Activated CD8-positive, alpha-beta memory T cell treated with anti-CD3 and anti-CD28 coated beads, Interleukin-2, amount 50 U/mL, for 4 hours (primary cell): ENCODE measurements at regions not wholly inside any gene's neighbourhood (a gene's known extent, or its start where the extent isn't known, plus 50 kb on each side); places are given as distances from the start of the nearest gene placed in this dataset.
"Not testable (repeated sequence)": the region's sequence is repeated elsewhere in the genome, so short reads cannot be mapped to it uniquely, and the experiment has no call there.

Experiments
- DNase-seq: peaks from one replicate; pipeline ENCODE4 v3.0.0-alpha.2; 2020

DNA sequence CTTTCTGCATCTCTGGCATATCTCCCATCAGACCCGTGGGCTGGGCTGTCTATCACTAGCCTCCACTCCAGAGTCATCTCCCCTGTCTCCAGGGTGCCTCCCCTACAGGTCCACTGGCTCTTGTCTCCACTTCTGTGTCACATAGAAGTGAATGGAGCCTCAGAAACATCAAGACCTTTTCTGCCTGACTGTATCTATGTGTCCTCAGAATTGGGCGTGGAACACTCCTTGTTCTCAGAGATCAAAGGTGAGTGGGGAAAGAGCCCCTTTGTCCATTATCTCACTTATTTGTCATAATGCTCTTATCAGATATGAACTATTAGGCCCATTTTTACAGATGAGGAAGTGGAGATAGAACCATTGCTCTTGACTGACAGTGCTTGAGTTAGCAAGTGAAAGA, 211.0 kb downstream of the CYRIA start:
- DNase-seq: no peak

DNA sequence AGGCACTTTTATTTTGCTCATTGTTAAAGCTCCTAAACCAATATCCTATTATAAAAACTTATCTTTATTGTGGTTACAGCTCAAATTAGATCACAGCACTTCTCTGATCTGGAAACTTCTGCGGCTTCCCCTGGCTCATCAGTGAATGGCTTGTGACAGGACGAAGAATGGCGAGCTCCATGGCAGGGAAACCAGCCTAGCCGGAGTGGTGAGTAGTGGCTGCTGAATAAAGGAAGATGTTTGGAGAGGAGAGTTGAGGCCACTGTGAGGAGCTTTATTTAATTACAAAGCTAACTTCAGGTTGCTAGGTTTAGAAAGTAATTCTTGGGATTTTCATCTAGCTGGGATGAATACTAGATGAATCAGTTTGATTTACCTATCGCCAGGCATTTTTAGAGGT, 213.5 kb downstream of the CYRIA start:
- no peak for DNase-seq

DNA sequence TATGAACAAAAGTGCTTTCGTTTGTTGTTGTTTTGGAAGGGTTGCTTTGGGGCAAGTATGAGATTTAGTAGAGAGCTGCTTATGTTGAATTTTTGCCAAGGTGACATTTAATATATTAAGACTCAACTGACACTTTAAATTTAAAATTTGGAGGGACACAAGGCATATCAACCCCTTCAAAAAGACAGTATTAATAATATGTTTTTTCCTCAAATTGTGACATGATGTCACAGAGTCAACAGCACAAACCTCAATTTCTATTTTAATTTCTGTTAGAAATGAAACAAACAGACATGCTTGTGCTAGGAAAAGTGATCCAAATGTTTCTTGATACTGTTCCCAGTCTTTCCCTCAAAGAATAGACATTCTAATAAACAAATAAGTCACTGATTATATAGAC, 218.9 kb downstream of the CYRIA start:
- DNase-seq: no peak

DNA sequence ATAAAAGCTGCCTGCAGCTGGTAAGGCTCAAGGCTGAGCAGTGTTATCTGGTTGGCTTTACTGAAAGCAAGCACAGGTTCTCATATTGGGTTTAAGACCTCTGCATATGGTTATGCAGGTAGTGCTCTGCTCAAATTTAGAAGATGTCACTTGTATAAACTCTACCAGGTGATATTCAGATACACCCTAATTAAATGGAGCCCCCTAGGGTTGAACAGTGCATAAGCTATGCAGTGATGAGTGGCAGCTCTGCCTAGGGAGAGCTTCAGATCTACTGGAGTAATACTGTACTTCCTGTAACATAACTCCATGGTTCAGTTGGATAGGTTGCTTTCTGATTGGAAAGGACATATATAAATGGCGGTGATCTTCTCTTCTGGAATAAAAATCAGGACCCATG, 222.7 kb downstream of the CYRIA start:
- no peak for DNase-seq

DNA sequence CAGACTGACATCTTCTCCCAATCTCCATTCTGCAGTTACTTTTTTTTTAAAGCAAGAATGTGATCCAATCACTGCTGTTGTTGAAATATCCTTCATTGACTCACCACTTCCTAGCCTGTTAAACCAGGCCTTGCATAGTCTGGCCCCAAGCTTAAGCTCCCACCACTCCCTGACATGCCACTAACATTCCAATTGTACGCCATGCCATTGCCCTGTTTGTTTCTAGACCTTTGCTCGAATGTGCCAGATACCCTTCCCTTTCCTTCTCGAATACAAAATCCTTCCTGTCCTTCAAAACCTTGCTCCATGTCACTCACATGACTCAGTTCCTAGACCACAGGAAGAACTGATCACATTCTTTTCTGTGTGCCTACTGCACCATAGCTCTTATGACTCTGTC, 224.2 kb downstream of the CYRIA start:
- no peak for DNase-seq

DNA sequence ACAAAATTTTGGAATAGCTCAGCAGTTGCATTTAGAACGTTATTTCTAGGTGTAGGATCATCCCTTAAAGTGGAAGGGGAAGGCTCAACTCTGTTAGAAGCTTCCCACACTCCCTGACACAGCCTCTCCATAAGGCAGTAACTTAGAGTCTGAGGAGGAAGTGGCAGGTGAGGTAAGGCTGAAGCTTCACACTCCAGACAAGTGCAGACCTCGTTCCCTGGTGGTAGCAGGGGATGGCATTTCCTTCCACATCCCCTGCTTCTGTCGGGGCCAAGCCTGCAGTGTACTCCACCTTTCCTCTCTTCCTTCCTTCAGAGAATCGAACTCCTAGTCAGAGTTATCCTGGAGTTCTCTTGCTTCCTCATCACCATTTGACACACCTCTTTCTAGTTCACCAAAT, 224.7 kb downstream of the CYRIA start:
- no peak for DNase-seq

DNA sequence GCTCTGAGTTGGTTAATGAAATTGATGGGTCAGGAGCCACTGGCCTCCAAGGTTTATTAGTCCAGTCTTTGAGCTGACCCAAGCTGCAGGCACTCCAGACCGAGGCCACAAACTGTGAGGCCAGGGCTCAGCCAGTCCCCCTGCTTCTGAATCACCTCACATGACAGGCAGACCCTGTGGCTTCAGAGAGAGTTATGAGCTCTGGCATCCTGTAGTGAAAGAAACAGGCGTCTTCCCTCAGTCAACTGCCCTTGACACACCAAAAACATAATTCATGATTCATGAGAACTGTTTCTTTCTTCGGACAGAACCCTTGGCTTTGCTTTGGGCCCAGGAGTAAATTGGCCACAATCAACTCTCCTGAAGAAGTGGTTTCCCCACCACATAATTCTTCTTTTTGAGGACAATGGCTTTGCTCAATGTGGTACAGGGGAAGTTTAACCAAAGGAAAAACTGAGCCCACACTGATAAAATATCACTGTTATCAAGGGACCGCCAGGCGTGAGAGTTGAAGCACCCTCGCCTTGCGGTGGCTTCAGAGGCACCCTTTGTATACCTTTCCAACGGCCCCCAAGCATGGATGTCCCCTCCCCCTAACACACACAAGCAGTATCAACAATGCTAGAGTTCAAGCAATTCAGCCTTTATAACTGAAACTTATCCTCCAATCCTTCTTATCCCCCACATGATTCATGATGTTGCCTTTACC, 226.9 kb downstream of the CYRIA start:
- no peak for DNase-seq

DNA sequence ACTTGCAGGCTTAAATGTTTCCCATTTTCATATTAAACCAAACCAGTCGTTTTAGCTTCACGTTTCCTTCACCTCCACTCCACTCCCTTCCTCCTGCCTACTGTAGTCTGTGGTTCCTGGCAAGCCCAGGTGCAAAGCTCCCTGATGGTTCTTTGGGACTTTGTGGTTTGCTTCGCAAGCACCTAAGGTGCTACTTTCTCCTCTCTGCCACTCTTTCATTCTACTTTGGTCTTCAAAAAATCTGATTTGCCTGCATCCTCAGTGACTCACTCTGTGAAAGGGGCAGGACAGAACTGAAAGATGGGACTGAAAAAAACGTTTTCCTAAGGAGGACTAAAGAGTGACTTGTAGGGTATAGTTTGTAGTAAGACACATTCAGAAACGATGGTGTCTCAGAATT, 228.4 kb downstream of the CYRIA start:
- no peak for DNase-seq

DNA sequence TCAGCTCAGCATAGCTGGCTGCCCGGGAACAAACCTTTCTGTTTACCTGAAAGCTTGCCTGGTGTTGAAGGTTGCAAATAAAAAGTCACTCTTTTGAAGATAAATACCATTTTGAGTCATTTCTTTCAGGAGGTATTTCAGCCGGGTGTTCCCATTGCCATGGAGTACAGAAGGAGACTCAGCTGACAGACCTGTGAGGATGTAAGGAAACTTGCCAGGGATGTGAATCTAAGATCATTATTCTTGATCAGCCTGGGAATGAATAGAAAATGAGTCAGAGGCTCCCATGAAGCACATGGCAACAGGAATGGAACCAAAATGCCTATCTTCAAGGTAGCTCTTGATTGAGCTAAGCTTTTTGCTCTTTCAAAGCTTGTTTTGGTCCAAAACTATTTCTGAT, 231.2 kb downstream of the CYRIA start:
- DNase-seq: no peak

DNA sequence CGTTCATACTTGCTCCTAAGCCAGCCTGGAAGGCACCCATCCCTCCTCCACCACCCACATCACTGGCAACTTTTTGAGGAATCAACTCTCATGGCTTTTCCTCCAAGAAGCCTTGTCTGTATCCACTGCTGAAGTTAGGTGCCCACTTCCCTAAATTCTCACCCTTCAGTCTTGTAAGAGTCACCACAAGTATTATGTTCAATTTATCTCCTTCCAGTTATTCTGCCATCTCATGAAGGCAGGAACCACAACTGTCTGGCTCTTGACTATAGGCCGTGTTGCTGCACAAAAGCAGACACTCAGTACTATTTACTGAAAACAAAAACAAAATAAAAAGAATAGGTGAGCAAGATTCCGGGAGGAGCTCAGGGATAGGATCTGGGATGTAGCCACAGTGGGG, 234.8 kb downstream of the CYRIA start:
- no peak for DNase-seq

DNA sequence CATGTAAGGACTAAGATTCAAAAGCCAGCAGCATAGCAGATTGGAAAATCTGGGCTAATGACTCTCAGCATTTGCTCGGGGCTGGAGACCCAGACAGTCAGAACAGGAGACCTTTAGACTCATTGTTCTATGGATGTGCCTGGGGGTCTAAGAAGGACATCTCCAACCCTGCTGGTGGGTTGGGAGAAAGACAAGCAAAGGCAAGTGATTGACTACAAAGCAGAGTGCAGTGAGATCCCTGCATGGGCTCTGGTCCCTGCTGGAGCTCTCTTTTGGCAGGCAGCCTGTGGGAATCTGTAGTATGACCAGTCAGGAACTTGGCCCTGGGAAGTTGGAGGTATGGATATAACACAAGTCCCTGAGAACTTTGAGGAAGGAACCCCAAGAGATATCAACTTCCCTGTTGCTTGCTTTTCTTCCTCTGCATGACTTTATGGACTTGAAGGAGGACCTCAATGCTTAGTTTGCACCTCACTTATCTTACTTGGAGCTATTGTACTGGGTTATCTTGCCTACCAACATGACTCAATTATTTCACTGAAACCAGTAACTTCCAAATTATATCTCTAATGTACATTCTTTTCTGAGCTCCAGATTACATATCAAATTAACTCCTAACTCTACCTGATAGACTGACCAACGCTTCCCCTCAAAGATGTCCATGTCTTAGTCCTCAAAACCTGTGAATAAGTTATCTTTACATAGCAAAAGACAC, 236.0 kb downstream of the CYRIA start:
- DNase-seq: no peak

DNA sequence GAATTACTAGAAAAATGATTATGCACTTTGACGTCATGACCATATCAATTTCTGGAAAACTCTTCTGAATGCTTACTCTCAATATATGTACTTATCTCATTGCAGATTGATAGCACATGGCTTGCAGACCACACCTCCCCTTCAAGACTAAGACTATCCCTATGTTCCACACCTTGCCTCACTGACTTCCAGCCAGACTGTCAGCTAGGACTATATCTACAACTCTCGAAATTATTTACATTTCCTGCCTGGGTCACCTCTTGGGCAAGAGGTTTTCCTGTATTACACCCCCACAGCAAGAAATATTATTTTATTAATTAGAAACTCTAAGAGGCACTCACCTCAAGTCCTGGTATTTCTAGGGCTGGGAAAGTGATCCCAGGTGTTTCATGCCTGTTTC, 236.6 kb downstream of the CYRIA start:
- no peak for DNase-seq

DNA sequence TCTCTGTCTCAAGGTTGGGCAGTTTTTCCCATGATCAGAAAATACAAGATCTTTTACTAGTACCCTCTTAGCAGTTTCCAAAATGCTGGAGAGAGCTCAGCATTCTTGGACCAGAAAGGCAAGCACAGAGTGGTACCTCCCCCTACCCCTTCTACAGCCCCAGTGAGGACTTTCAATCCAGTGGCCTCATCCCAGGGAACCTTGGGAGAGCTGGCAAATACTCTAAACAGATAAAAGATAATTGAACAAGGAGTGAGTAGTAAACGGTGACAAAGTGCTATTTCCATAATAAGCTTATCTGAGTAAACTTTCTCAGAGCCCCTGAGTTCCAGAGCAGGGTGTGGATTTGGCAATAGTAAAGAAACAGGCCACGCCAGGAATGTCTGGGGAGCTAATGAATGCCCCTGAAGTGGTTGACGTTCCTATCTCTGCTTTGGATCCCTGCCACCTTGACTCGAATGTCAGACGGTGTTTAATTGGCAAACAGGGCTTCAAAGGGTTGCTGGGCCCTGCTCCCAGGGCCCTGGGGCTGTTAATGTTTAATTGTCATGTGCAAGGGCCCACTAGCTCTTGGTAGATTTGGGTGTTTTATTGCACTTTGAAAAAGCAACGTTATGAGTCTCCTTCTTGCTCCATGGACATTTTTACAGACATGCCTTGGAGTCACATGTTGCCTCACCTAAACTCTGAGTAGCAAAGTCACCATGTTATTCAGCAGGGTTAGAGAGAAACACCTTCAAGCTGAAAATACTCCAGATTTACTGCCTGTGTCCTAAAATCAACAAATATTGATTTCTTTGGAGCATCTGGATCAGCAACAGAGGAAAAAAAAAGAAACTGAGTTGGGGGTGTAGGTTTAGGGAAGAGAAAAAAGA, 239.9 kb downstream of the CYRIA start:
- DNase-seq: no peak

DNA sequence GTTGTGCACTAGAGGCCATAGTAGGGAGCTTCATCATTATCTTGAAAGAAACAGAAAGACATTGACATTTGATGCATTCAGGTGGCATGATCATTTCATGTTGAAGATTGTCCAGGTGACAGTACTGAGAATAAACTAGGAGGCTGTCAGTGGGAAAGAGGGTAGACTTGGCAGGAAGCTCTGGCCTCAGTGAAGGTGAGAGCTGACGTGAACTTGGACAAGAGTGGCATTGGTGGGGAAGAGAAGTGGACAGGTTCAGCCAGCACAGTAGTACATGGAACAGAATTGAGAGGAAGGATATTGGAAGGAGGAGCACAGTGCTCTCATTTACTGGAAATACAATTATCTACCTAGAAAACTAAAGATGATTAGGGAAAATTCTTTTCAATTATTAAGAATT, 245.2 kb downstream of the CYRIA start:
- DNase-seq: no peak

DNA sequence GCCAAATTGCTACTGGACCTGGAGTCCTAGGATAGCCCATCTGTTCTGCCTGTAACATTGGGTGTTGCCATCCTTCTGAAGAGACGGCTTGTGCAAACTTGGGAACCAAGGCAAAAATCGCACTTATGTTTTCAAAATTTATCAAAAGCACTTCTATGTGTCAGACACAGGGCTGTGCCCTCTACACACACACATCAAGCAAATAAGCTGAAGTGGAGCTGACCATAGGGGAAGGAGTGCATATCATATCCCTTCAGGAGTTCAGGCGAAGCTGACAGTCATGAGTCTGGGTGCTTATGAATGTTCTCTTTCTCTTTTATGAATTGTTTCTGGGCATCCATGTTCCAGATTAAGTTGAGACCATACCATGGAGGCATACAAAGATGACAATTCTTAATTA, 247.9 kb downstream of the CYRIA start:
- no peak for DNase-seq

DNA sequence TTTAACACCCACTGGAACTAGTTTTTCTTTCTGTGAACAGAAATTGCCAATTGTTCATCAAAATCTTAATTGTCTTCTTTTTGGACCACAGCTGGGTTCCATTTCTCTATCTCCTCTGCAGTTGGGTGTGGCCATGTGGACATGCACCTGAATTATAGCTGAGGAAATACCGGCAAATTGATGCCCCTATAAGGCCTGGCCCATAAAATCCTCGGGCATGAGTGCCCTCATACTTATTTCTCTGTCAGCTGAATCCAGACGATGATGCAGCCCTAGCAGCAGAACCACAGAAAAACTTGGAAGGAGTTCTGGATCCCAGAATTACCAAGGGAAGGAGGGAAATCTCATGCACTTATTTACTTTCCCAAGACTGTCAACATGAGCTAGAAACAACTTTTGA, 249.0 kb downstream of the CYRIA start:
- DNase-seq: no peak

DNA sequence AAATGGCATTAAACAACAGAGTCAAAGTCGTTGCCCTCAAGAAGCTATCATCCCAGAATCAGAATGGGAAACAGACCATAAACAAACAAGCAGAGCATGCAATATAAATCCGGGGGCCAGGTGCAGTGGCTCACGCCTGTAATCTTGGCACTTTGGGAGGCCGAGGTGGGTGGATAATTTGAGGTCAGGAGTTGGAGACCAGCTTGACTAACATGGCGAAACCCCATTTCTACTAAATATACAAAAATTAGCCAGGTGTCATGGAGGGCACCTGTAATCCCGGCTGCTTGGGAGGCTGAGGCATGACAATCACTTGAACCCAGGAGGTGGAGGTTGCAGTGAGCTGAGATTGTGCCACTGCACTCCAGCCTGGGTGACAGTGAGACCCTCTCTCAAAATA, 249.8 kb downstream of the CYRIA start:
- not testable (repeated sequence) for DNase-seq

DNA sequence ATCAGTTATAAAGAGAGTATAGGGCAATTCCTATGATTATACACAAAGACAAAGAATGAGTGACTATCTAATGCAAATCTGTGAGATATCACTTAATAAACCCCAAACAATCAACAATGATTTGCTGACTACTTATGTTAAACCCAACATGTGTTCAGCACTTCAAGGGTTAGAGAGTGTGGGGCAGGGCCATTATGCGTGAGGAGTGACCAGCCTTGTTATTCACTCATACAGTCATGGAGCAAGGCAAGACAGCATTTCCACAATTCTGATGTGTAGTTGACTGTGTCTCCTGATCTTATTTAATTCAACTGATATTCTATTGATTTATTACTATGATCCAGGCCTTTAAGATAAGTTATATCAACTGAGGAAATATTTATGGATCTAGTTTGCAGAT, 251.7 kb downstream of the CYRIA start:
- no peak for DNase-seq

DNA sequence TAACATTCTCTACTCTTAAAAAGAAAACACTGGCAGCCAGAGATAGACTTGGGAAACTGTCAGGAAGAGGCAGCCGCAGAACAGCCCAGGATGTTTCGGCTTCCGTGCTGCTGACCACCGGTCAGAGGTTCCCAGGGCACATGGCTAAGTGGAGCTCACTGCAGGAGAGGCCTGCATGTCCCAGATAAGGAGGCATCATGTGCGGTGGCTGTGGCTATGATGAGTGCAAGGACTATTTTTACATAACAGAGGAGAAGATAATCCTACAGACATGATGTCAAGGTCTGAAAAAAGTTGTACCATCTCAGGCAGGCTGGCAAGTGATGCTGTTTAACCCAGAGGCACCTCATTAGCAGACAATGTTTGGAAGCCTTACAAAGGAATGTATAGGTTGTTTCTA, 252.3 kb downstream of the CYRIA start:
- no peak for DNase-seq

DNA sequence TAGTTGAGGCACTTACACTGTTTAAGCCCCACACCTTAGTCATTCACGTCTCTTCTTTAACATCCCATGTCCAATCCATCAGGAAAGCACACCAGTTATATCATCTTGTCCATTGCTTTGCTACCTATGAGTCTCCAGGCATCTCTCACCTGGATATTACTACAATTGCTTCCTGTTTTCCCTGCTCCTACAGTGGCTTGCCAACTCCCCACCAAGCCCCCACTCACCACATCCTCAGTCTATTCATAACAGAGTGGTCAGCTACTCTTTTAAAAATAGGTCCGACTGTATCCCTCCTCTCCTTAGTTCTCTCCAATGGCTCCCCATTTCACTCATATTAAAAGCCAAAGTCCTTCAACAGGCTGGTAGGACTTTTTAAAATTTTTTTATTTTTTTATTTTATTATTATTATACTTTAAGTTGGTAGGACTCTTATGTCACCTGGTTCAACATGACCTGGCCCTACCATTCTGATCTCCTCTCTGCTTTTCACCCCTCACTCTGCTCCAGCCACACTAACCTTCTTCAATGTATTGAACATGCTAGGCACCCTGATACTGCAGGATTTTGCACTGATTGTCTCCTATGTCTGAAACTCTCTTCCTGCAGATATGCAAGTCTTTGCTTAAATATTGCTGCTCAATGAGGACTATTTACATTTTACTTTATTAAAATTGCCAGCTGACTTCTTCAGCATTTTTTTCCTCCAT, 253.2 kb downstream of the CYRIA start:
- no peak for DNase-seq

DNA sequence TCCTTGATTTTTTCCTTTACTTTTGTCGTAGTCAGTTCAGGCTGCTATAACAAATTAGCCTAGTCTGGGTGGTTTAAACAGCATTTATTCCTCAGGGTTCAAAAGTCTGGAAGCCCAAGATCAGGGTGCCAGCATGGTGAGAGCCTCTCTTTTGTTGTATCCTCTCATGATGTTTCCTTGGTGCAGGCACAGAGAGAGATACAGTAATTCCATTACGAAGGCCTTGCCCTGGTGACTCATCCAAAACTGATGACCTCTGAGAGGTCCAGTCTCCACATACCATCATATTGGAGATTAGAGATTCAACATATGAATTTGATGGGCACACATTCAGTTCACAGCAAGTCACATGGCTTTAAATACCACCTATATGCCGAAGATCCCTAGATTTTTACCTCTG, 253.8 kb downstream of the CYRIA start:
- no peak for DNase-seq

DNA sequence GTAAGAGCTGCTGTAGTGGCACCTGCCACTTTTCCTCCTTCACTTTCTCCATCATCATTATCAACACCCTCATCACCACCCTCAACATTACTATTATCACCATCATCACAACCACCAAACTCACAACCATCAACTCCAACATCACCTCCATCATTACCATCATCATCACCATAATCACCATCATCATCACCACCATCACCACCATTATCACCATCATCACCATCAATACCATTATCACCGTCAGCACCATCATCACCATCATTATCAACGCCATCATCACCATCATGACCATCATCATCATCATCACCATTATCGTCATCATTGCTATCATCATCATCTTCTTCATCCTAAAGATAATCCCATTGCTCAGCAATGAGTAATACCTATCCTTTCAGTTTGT, 255.8 kb downstream of the CYRIA start:
- no peak for DNase-seq

DNA sequence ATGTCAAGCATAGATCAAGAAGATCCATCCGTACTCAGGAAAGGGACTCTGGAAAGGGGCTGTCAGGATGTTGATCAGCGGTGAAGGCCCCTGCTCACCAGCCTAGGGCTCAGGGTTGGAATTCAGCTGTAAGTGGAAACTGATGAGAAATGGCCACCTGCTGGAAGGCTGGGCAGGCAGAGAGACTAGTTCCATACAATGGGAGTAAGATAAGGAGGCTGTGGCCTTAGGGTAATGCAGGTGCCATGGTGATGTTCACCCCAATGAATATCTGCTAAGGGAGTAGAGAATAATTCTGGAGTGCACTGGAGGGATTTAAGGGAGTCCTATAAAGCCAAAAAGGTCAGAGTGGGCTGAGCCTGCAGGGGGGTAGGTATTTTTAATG, 256.6 kb downstream of the CYRIA start:
- DNase-seq: no peak
